ENCODE measurements at regions not wholly inside any gene's neighbourhood (a gene's known extent, or its start where the extent isn't known, plus 50 kb on each side); places are given as distances from the start of the nearest gene placed in this dataset.
"Not testable (repeated sequence)": the region's sequence is repeated elsewhere in the genome, so short reads cannot be mapped to it uniquely, and the experiment has no call there.

DNA sequence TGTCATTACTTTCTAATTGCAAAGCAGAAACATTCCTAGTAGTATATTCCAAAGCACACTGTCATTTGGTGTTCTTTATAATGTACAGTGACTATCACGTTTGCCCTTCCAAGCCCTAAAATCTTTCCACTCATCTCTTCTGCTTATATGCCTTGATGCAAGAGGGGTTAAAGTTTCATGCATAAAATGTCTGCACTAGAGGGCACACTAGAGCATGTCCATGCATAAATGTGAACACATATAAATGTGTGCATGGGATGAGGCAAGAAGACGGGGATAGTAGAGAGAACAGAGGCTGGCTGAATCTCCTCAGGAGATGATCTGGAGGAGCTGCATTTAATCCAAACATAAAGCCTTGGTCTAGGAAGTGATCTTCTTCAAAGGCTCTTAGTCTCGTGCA, 352.8 kb downstream of the BCL2L11 start:
- TF ChIP-seq CTCF (conservative IDR thresholded peaks at IDR 0.05) = peak; percentile 24

DNA sequence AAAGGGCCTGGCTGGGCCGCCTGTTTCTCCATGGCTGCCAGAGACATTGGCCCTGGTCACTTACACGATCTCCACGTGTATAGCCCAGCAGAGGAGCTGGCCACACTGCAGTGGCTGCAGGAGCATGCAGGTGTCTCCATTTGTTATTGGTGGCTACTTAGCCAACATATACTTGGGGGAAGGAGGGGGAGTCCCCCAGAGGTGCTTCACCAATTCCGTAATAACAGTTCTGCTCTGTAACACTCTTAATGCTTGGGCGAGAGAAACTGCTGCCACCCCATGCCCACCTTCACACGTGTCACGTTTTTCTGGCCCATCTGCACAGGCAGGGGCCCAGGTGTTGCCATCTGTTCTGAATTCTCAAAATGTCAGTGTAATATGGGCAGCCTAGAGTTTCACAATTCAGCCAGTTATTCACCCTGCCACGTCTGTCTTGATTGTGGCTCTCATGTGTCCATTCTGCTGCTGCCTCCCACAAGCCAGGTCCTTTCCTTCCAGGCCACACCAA, 353.5 kb downstream of the BCL2L11 start:
- not testable (repeated sequence) for H3K27ac ChIP-seq

More for the DNA sequence above, 352.8 kb downstream of the BCL2L11 start:
- H3K27ac ChIP-seq = not testable (repeated sequence)

GRCh38 chr2:111478335-111478734, 357.6 kb downstream of the BCL2L11 start:
- not testable (repeated sequence) for H3K27ac ChIP-seq

DNA sequence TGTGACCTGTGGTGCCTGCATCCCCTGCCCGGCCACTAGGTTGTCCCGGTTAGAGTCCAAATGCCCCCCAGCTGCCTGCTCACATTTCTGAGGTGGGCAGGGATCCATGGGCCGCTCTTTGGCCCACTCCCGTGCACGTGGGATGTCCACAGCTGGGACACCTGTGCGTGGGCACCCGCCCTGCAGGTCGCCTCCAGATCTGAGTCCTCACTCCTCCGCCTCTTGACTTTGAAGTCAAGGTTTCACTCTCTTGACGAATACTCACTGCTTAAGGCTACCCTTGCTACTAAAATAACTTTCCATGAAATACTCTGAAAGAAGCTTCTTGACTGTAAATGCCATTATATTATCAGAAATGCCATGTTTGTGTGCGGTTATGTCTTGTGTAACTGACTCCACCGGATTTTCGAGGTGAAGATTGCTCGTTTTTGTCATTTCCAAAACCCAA, 358.2 kb downstream of the BCL2L11 start:
- not testable (repeated sequence) for H3K27ac ChIP-seq

- H3K27ac ChIP-seq = not testable (repeated sequence)
Observed at GRCh38 chr2:111480016-111480625, 359.4 kb downstream of the BCL2L11 start.

GRCh38 chr2:111480633-111481032, 359.9 kb downstream of the BCL2L11 start:
- H3K27ac ChIP-seq = not testable (repeated sequence)

- H3K27ac ChIP-seq = not testable (repeated sequence)
Observed at GRCh38 chr2:111481219-111481618, 360.5 kb downstream of the BCL2L11 start.

GRCh38 chr2:111482987-111483679, 362.4 kb downstream of the BCL2L11 start:
- not testable (repeated sequence) for H3K27ac ChIP-seq

DNA sequence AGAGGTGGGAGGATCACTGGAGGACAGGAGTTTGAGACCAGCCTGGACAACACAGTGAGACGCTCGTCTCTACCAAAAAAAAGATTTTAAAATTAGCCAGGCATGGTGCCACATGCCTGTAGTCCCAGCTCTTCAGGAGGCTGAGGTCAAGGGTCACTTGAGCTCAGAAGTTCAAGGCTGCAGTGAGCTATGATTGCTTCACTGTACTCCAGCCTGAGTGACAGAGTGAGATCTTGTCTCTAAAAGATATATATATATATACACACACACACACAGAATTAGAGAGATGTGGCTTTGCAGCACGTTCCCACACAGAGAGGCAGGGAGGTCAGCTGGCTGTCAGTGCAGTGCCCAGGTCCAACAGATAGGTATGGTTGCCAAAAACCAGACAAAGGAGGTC, 363.4 kb downstream of the BCL2L11 start:
- H3K27ac ChIP-seq = not testable (repeated sequence)

GRCh38 chr2:111485895-111486294, 365.2 kb downstream of the BCL2L11 start:
- H3K27ac ChIP-seq = not testable (repeated sequence)

DNA sequence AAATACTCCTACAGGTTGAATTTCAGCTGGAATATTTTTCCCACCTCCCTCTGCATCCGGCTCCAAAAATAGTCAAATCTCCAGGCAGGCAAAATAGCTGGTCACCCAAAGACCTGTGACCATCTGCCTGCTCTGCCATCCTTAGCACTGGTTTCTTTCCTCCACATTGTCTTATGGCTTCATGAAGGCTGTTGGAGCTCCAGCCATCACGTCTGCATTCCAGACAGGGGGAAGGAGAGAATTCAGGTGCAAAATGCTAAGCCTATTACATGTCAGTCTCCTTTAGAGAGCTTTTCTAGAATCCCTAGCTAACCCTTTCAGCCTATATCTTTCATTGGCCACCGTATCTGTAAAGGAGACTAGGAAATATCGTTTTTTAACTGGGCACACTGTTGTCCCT, 367.7 kb downstream of the BCL2L11 start:
- not testable (repeated sequence) for H3K27ac ChIP-seq

DNA sequence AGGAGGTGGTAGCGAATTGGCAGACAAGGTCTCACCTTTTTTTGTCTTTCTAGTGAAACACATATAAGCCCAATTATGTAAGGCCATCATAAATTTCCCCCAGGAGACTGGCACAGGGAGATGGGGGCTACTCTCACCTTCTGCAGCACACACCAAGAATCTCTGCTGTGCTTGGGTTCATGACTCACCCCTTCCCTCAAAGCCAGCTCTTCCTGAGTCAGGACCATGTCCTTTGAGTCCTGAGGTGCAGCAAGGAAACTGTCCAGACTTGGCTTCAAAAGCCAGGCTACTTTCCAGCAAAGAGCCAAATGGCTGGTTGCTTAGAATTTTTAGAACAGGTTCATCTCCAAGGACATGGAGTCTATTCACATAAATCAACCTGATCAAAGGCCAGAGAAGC, 368.7 kb downstream of the BCL2L11 start:
- not testable (repeated sequence) for H3K27ac ChIP-seq

GRCh38 chr2:111491181-111491580, 370.5 kb downstream of the BCL2L11 start:
- H3K27ac ChIP-seq = not testable (repeated sequence)

GRCh38 chr2:111491614-111492013, 370.9 kb downstream of the BCL2L11 start:
- not testable (repeated sequence) for H3K27ac ChIP-seq

- peak overlapping the region; percentile 43; the same call in 1 of the 2 replicates for H3K27ac ChIP-seq
Observed at GRCh38 chr2:111492995-111493719, 372.4 kb downstream of the BCL2L11 start.

DNA sequence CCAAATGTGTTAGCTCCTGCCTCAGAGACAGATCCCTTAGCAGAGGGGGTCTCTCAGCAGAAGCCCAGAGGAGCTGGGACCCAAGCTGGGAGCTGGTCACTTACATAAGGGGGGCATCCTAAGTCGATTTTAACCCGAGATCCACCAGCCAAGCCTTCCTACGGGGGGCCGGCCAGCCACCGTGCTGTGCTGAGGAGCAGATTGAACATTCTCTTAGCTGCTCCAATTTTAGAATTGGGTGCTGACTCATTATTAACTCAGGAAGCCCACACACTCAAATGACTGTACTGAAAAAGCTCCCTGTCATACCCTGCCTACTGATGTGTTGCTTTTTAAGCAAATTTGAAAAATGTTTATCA, 373.0 kb downstream of the BCL2L11 start:
- H3K27ac ChIP-seq = peak overlapping the region; percentile 43; the same call in 1 of the 2 replicates

DNA sequence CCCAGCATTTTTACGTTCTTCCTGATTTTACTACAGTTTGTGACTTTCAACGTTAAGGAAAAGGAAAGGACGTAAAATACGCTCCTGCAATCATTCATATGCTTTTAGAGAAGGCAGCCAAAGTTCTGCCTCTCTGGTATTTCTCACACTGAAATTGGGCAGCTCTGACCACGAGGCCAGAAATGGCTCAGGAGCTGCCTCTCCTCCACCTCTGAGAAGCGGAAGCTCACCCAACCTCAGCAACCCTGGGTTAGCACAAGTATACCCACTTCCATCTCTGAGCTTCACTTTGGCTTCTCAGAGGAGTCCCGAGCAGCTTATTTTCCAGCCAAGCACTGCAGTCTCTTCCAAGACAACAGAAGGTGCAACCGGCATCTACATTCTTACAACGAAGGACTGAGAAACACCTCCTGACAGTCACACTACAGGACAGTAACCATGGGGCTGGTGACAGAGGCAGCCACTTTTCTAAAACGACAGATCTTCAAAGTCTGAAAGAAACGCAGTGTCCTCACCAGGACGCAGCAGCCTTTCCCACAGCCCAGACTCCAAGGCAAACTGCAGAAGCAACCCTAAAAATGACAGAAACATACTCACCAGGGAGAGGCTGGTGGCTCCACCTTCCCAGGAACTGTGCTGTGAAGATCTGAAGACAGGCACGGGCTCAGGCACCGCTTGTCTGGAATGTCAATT, 373.7 kb downstream of the BCL2L11 start:
- H3K27ac ChIP-seq = not testable (repeated sequence)

DNA sequence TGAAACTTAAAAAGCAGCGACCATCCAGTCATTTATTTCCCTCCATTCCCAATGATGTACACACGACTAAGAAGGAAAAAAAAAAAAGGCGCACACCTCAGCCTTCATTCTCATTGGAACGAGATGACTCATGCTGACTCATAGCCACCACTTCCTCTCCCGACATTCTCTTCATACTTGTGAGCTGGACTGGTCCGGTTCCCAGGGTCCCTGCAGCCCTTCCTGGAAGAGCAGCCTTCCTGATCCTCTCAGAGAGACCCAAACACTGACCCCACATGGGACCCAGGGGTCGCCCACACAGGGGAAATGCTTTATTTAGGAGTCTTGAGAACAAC, 374.2 kb downstream of the BCL2L11 start:
- not testable (repeated sequence) for H3K27ac ChIP-seq

- H3K27ac ChIP-seq = not testable (repeated sequence)
Observed at GRCh38 chr2:111495636-111496035, 374.9 kb downstream of the BCL2L11 start.

- not testable (repeated sequence) for H3K27ac ChIP-seq
Observed at GRCh38 chr2:111496176-111496575, 375.5 kb downstream of the BCL2L11 start.

DNA sequence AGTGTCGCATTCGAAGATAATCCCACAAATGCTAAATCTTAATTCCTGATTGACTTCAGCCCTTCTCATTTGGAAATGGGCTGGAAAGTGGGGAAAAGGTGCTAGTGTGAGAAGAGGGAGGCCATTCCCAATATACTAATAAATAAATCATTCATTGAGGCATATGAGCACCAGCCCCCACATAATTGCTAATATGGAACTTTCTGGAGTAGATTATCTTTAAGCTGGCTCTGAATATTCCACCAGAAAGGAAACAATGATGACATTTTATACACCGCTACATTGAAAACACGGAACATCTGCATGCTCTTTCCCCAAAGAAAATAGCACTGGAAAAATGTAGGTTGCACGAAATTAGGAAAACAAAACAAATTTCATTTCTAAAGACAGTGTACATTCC, 376.1 kb downstream of the BCL2L11 start:
- not testable (repeated sequence) for H3K27ac ChIP-seq
